HG03457 (cell line): ENCODE measurements at regions not wholly inside any gene's neighbourhood (a gene's known extent, or its start where the extent isn't known, plus 50 kb on each side); places are given as distances from the start of the nearest gene placed in this dataset.

Source experiments
- ATAC-seq: cut with Tn5 transposase; IDR thresholded peaks from one replicate; pipeline ENCODE4 v1.9.1; 2021; ENCODE audit warnings: moderate number of reproducible peaks; ENCODE audit not compliant: unreplicated experiment

- no peak for ATAC-seq
Measured at GRCh38 chr17:77707546-77707945, 251.0 kb upstream of the TNRC6C start.

DNA sequence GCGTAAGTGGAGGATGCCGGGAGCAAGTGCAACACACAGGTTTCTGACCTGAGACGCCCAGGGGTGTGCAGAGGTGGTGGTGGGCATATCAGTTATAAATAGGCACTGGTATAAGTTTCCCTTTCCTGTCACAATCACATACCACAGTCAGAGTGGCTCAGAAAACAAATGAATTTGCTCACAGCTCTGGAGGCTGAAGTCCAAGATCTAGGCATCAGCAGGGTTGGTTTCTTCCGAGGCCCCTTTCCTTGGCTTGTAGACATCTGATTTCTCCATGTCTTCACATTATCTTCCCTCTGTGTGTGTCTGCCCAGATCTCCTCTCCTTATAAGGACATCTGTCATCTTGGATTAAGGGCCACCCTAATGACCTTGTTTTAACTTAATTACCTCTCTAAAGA is 250.5 kb upstream of the TNRC6C start:
- ATAC-seq, result no peak

GRCh38 chr17:77708936-77709335 is 249.6 kb upstream of the TNRC6C start:
- no peak for ATAC-seq

DNA sequence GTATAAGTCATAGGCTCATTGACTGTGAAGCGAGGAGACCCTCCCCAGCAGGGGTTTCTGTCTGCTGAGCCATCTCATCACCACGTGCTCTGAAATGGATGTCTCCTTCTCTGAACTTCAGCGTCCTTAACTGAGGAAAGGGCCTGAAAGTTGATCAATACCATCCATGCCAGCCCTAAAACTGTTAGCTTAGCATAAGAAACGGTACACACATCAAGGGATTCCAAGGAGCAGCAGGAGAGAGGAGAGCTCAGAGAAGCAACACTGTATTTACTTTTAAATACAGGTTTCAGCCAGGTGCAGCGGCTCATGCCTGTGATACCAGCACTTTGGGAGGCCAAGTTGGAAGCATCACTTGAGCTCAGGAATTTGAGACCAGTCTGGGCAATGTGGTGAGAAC is 248.9 kb upstream of the TNRC6C start:
- ATAC-seq, result no peak

DNA sequence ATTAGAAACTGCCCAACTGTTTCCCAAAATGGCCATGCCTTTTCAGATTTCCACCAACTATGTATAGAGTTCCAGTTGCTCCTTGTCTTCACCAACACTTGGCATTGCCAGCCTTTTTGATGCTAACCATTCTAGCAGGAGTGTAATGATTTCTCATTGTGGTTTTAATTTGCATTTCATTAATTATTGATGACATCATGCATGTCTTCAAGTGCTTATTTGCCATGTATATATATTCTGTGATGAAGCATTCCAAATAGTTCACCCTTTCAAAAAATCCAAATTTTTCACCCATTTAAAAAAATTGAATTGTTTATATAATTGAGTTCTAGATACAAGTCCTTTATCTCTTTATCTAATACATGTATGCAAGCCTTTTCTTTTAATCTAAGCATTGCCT is 245.9 kb upstream of the TNRC6C start:
- ATAC-seq, result no peak

DNA sequence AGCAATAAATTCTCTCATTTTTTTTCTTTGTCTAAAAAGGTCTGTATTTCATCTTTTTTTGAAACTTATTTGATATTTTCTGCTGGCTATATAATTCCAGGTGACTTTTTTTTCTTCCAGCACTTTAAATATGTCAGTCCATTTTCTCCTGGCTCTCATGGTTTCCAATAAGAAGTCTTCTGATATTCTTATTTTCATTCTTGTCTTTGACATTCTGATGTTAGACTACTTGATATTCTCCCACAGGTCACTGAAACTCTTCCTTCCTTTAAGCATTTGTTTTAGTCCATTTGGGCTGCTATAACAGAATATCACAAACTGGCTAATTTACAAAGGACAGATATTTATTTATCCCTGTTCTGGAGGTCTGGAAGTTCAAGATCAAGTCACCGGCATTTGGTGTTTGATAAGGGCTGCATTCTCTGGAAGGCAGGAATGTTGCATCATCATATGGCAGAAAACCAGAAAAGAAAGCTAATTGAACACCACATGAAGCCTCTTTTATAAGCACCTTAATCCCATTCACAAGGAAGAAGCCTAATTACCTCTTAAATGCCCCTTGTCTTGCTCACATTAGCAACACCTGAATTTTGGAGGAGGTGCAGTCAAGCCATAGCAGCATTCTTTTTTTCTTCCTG is 242.1 kb upstream of the TNRC6C start:
- ATAC-seq, result no peak

DNA sequence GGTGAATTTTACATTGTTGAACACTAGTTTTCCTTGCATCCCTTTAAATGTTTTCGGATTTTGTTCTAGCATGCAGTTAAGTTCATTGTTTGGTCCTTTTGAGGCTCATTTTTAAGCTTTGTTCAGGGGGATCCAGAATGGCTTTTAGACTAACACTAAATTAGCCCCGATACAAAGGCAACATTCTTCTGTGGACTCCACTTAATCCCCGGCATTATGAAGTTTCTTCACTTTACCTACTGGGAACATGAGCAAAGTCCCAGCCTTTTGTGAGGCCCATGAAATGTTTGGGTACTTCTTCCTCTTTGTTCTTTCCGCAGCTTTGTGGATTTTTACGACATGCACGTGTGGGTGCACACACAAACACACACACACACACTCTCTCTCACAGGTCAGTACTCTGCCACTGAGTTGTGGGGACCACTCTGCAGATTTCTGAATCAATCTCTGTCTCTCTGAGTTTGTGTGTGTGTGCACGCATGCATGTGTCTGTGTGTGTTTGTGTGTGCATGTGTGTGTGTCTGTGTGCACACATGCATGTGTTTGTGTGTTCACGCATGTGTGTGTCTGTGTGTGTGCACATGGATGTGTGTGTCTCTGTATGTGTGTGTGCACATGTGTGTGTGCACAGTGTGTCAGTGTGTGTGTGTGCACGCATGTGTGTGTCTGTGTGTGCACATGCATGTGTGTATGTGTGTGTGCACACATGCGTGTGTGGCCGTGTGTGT is 240.4 kb upstream of the TNRC6C start:
- ATAC-seq, result no peak

- ATAC-seq, result no peak
Measured at GRCh38 chr17:77718669-77718961, 239.9 kb upstream of the TNRC6C start.

- no peak for ATAC-seq
Measured at GRCh38 chr17:77719806-77720205, 238.7 kb upstream of the TNRC6C start.

- ATAC-seq, result no peak
Measured at GRCh38 chr17:77720946-77721845, 237.3 kb upstream of the TNRC6C start.

DNA sequence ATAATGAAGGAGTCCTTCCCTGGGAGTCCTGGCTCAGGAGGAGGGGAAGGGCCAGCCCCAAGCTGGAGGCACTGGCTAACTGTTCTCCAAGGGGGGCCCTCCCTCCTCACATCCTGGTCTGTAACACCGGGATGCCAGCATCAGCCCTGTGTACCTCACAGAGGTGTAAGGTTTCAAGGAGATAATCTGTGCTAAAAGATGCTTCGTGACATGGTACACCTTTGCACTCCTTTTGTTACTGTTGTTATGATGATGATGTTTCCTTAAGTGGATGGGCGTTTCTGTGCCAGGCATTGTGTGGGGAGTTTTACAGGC is 236.7 kb upstream of the TNRC6C start:
- no peak for ATAC-seq

- no peak for ATAC-seq
Measured at GRCh38 chr17:77722366-77722765, 236.1 kb upstream of the TNRC6C start.

- no peak for ATAC-seq
Measured at GRCh38 chr17:77723071-77723908, 235.2 kb upstream of the TNRC6C start.

DNA sequence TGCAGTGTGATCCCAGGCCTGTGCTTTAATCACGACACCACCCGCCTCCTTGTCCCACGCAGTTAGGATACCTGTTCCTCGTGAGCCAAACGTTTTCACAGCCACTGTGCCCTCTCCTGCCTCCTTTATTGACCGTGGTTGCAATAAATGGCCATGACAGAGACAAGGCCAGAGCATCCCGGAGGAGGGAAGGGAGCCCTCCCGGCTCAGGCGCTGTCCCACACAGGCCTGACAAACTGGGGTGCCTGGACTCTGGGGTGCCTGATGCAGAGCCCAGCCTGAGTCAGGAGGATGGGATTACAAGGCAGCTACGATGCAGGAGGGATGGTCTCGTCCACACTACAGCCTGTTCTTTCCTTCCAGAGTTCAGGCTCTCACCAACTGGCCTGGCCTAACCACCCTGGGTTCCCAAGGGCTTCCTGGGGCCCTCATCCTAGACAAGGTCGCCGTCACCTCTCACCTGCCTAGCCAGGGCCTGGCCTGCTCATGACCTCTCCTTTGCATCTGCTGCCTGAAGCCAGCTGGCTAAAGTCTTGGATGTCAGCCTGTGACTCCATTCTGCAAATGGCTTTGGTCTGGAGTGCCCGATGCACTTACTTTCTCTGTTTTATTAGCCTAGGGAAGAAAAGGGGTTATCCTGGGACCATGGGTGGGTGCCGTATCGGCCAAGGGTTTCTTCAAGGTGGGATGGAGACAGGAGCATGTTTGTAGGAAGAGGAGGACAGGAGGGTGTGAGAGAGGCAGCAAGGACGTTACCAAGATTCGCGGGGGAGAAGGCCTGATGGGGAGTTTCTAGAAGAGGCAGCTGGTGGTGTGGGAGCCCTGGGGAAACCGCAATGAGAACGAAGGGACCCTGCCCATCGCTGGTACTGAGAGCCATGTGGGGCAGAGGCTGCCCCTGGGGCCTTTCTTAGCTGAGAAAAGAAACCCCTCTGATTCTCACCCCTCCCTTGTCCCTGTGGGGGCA is 234.3 kb upstream of the TNRC6C start:
- ATAC-seq, result no peak

DNA sequence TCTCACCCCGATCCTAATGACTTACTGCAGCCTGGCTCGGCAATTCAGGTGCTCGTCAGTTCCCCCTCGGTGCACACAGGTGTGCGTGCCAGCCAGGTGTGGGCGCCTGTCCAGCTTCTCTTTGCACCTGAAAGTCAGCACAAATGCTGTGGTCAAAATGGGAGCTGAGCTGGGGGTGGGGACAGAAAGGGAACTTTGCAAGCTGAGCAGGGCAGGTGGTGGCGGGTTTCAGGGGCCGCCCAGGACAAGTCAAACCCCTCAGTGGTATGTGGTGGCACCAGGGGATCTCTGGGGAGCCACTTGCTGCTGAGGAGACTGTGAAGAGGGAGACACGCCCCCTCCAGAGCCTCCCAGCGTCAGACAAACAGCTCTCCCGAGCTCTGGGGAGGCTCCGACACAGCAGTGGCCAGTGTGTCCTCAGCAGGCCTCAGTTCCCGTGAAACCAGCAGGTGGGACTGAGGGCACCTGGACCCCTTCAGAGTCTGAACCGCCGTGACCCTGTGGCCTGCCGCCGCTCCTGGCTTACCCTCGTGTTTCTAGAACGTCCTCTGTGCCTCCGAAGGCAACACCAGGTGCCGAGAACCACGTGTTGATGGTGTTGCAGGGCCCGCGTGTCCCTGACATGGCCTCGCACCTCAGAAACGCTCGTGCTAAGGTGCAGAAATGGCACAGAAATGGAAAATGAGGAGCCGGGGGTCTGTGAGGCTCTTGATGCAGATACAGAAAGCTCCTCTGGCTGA is 233.5 kb upstream of the TNRC6C start:
- no peak for ATAC-seq

DNA sequence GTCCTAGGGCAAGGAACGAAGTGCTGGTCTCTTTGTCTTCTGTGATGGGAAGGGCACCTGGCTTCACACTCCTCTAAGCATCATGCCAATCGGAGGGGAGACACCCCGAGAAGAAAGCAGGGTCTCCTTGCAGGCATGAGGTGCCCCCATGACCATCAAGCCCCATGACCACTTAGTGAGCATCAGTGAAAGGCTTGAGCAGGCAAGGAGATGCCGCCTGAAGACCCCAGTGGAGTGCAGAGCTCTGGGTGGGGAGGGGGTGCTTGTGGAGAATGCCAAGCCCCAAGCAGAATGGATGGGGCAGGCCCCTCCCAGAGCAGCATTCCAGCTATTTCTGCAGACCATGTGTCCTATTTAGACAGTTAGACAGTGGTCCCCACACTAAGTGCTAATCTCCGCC is 232.7 kb upstream of the TNRC6C start:
- ATAC-seq, result no peak

- ATAC-seq, result no peak
Measured at GRCh38 chr17:77726549-77727006, 231.9 kb upstream of the TNRC6C start.

DNA sequence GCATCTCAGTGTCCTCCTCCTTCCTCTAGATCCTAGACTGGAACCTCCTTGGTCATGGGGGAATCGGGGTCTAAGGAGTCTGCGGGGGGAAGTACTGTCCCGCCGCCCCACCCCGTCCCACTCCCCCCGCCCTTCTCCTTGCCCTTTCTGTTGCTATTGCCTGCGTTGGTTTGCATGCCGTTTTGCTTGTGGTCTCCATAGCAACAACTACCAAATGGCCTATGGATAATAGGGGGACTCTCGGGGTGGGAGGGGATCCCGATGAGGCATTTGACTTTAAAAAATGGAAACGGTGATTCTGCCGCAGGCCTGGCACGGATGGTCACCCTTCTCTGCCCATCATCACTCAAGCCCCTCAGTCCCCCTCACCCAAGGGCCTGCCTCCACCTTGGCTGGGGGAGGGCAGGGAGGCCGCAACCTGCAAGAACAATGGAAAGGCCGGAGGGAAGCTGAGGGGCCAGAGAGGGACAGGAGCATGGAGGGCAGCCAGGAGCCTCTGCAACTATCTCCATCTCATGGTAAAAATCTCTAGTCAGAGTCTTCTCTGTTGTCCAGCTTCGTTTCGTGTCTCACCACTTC is 231.4 kb upstream of the TNRC6C start:
- no peak for ATAC-seq

DNA sequence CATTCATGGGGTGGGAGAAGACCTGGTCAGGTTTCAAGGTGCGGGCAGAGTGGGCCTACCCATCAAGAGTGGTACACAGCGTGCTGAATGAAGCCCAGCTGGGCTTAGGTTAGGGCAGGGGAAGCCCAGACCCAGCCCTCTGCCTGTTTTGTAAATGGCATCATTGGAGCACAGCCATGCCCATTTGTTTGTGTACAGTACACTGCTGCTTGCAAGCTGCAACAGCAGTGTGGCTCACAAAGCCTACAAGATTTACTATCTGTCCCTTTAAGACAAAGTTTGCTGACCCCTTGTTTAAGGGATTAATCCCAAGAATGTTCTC is 230.1 kb upstream of the TNRC6C start:
- ATAC-seq, result no peak
